GM19395 (cell line): ENCODE measurements at regions not wholly inside any gene's neighbourhood (a gene's known extent, or its start where the extent isn't known, plus 50 kb on each side); places are given as distances from the start of the nearest gene placed in this dataset.

Experiments
- ATAC-seq: cut with Tn5 transposase; IDR thresholded peaks from one replicate; pipeline ENCODE4 v1.9.1; 2021; ENCODE audit warnings: mild to moderate bottlenecking, moderate library complexity; ENCODE audit not compliant: unreplicated experiment

DNA sequence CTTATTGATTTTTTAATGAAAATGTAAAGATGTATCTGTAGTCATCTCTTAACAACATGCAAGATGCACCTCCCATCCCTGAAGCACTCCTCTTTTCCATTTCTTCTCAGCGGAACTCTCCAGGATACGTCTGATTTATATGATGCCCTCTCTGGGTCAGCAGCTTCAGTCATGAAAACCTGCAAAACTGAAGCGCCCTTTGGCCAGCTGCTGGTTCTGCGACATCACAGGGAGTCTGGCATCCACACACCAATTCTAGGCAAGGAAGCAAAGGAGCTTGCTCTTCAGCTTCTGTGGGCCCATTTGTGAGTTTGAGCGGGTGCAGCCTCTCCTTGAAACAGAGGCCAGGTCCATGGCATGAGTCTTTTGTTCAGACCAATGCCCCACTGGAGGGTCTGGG lies 1253.3 kb downstream of the TBC1D22A start:
- no peak for ATAC-seq

DNA sequence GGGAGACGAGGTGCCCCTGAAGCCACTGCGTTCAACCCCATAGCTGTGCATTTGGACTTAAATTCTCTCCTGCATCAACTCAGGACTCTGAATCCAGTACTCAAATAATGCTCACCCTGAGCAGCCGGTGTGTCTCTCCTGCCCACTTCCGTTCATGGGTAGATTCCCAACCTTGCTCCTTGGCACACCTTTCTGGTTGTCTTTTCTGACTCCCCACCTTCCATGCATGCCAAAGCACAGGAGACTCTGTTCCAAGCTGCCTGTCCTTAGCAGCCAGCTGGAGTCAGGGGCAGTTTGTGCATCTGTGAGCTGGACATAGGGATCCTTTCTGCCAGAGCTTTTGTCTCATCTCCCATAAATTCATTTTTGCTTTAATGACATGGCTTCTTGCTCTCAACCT lies 1242.5 kb downstream of the TBC1D22A start:
- ATAC-seq = no peak

DNA sequence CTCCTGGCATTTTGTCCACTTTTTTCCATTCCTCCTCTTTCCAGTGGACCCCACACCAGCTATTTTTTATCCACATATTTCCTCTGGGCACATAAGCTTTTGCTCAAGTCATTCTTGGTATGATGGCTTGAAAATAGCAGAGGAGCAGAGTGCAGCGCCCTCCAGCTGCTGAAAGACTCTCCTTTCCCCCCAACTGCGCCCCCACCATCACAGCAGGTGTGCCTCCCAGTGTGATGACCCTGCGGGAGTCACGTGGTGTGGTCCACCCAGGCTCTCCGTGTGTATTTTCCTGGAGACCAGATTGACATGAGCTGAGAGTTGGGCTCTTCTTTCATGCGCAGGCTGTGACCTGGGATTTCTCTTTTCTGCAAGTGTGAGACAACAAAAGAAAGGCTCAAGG lies 1241.6 kb downstream of the TBC1D22A start:
- no peak for ATAC-seq

DNA sequence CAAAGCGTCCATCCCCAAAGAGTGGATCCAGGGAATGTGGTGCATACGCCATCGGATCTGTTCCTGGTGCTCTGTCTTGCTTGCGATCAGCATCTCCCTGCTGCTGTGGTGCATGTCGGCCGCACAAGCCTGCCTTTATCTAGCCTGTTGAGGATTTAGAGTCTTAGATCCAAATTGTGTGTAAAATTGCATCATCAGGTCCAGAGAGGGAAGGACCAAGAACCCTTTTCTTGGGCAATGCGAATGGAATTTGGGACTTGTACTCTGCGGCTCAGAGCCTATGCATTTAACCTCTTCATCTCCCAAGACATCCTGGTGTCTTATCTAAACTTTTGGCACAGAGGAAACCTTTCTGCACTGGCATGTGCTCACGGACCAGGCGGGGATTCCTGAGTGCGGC lies 1238.7 kb downstream of the TBC1D22A start:
- ATAC-seq = no peak

DNA sequence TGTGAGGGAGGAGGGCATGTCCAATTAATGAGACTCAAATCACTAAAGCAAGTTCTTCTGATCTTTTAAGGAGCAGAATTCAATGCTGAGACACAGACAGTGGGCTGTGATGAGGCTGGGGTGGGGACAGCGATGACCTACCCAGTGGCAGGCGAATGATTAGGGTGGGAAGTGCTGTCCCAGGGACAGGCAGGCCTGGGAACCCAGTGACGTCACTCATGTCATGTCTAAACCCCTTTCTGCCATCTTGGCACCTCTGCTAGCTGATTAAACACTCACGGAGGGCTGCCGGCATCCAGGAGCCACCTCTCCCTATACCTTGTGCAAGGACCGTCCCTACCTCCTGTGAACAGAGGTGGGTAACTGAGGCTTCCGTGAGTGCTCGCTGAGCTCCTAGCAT lies 1235.2 kb downstream of the TBC1D22A start:
- ATAC-seq = no peak

DNA sequence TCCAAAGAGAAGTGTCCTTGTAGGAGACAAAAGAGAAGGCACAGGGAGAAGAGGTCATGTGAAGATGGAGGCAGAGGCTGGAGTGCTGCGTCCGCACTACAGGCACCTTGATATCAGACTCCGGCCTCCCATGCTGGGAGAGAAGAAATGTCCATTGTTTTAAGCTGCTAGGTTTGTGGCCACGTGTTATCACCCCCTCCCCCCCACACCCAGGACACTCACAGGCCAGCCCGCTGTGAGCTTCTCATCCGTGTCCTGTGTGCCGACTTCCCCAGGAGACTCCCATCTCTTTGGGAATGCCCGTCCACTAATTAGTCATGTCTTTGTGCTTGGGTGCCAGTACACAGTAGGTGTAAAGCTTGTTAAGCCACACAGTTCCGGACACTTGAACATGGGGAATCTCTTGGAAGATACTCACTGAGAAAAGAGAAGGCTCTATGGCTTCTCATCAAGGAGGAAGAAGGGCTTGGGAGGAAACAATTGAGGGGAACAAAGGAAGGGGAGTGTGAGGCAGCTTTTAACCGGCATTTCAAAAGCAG lies 1234.7 kb downstream of the TBC1D22A start:
- no peak for ATAC-seq

DNA sequence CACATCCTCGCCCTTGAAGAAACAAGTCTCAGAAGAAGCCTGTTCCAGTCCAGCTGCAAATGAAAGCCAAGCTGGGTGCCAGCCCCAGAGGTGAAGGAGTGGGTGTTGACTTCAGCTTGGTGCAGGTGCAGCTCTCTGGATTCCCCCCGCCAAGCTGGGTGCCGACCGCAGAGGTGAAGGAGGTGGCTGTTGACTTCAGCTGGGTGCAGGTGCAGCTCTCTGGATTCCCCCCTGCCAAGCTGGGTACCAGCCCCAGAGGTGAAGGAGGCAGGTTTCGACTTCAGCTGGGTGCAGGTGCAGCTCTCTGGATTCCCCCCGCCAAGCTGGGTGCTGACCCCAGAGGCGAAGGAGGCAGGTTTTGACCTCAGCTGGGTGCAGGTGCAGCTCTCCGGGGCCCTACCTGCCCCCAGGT lies 1234.0 kb downstream of the TBC1D22A start:
- no peak for ATAC-seq

DNA sequence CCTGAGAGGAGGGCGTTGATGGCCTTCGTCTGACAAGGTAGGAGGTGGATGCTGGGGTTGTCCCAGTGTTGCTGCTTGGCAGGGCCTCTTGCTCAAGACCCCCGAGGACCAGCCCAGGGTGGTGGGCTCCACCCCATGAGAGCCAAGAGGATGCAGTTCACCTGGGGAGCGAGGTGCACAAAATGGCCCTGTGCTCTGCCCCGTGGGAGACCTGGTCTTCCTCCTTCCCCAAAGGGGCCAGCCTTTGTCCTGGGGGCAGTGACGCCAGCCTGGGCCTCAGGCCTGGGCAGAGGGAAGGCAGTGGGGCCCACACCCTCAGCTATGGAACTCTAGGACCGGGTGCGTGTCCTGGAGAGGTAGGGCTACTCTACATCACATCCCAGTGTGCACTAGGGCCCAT lies 1233.3 kb downstream of the TBC1D22A start:
- no peak for ATAC-seq

DNA sequence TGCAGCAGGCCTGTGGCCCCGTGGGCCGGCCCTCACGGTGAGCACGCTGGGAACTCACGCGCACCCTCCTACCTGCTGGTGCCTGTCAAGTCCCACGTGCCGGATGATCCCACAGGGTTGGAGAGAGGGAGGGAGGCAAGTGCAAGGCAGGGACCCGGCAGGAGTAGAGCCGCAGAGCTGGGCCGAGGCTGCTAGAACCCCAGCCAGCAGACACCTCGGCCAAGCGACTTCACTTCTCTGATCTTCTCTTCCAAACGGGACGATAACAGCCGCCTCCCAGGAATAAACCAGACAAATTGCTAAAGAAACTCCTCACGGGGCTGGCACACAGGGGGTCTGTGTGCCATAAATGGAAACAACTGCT lies 1232.8 kb downstream of the TBC1D22A start:
- ATAC-seq = no peak

DNA sequence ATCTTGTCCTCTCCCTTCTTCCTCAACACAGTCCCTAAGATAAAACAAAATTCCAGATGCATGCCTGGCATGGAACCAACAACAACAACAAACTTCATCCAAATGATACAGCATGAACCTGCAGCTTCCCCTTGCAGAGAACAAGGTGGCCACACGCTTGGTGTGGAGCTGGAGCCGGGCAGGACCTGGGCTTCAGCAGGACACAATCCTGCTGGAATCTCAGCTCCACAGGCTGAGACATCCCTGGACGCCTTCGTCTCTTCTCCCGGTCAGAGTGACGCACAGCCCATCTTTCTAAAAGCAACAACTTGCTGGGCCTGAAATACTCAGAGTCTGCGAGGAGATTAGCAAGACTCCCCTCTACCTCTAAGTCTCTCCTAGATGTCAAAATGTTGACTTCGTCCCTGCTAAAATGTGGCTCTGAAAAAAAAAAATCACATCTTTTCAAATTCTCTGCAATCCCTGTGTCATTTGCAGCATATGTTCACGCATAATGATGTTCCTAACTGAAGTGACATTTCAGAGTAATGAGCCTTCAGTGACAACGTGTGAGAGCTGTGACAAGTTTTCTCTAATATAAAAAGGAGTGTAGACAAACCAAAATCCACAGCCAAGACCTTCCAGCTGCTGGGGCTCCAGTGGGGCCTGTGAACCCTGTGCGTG lies 1232.3 kb downstream of the TBC1D22A start:
- no peak for ATAC-seq

DNA sequence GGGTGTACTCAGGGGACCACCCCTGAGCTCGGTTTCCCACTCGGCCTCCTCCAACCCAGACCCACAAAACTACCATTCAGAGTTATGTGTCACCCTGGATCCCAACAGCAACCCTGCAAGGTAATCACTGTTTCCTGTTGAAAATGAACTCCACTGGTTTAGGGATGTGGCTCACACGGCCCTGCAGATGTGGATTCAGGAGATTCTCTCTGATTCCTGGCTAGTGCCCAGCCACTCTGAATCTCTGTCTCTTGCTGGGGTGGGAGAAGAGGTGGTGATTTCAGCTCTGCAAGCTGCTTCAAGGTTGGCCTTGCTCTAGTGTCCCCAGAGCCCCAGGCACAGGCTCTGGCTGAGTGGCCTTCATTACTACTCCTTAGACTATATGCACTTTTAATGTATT lies 1231.6 kb downstream of the TBC1D22A start:
- no peak for ATAC-seq

DNA sequence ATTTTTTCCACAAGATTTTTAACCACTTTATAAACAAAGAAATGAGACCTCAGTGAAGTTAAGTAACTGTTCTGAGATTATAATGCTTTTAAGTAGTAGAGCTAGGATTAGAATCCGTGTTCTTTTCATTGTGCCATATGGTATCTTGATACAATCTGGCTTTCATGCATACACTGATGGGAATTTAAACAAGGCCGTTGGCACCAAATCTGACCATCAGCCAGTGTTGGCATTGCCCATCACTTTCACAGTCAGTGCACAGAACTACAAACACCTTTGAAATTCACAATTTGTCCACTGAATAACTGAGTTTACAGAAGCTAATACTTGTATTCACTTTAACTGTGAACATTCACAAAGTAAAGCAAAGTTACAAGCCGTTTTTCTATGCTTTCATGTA lies 1228.0 kb downstream of the TBC1D22A start:
- no peak for ATAC-seq

DNA sequence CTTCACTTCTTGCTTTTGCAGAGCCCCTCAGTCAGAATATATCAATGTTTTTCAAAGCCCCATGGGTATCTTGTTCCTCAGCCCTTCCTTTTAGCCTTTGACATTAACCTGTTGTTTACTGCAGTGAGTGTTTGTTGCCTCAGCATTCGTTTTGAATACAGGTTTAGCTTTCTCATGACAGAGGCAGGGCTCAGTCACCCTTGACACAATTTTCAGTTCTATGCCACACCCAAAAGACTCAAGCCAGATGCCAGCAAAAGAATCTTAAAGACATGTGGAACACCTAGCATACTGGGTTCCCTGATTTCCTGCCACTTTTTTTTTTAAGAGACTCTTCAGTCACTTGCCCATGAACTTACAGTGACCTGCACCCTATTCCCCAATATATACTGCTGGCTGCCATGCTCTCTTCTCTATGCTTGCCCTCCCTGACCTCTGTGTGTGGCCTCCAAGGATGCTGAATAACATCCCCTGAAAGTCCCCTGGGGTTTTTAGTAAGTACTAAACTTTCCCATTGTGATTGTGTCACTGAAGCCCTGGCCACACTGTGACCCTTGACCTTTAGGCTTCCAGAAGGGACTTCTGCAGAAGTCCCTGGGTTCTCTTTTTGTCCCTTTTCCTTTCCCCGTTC lies 1225.5 kb downstream of the TBC1D22A start:
- ATAC-seq = no peak

DNA sequence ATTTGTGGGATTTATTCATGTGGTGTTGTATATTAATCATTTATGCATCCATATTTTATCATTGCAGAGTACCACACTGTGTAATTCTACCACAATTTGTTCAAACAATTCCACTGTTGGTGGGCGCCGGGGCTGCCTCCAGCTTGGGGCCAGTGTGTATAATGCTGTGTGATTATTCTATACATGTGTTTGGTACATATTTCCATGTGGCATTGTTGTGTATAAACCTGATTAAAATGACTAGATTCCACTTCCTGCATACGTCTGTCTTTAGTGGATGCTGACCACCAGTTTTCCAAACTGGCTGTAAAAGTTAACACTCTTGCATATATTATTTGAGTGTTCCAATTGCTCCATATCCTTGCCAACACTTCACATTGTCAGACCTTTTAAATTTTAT lies 1213.8 kb downstream of the TBC1D22A start:
- no peak for ATAC-seq

DNA sequence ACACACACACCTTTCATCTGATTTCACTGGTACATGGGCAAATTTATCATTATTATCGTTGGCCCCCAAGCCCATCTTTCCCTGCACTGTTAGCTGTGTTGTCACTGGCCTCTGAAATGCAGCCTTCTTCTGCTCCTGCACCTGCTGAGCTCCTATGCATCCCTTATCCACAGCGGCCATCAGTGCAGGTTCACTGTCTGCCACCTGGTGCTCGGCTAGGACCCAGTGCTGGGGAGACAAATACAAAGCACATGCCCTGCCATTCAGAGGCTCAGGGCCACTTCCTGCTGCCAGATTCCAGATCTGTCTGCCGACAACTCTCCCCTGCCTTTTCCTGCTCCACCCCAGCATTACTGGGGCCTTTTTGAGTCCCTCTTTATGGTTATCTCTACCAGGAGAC lies 1205.4 kb downstream of the TBC1D22A start:
- ATAC-seq = no peak

DNA sequence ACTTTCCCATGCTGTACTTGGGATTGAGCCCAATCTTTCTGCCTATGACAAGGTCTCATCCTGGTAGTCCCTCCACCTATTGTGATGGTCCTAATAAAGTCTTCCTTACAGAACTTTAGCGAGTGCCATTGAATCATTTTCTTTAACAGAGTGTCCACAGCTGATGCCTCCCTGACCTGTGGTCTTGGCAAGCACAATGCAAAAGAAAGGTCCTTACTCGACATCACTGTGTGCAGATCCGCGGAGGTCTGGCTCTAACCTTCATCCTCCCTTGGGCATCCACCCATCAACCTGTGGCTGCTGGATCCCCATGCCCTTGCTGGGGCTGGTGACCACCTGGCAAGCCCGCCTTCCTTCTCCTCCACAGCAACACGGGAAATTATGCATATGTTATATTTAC lies 1203.9 kb downstream of the TBC1D22A start:
- no peak for ATAC-seq

DNA sequence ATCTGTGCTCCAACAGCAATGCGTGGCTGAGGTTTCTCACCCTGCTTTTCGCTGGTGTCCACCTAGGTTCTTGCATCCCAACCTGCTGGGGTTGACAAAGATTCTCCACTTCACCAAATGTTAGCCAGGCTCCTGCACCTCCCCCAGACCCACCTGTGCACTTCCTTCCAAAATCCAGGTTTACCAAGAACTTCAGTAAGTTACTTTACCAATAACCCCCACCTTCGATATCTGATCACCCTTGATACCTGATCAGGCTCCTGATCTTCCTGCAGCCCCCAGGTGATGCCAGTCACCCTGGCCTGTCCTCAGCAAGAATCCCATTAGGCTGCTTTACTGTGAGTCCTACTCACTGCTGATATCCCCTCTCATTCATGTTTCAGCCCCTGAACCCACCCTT lies 1203.4 kb downstream of the TBC1D22A start:
- no peak for ATAC-seq

DNA sequence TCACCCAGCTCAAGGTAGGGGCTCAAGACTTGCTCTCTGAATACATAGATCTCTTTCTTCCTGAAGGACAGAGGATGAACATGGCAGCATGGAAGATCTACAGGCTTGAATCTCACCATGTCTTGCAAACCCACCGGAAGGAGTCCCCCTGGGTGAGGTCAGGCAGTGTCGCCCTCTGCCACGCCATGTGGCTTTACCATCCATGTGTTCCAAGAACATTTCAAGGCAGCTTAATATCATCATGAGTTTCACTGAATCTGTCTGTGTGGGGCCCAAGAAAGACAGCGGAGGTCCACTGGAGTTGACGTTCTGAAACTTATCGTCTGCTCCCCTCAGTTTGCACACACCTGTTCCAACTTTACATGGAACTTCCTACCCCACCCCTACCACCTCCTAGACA lies 1202.6 kb downstream of the TBC1D22A start:
- ATAC-seq = no peak

DNA sequence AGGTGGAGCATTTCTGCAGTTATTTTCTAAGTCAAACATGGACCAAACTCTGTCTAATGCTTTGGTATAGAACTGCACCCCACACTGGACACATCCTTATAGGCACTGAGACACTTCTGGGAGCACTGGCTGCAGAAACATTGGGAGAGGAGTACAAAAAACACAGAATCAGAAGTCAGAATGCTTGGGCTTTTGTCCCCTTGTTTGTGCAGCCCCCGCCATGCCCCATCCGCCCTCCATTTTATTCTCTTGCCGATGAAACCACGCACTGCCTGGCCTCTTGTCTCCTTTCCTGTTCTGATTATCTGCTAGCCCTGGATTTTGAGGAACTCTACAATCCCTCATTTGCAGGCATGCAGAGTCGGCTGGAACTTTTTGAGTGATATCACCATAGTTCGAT lies 1201.2 kb downstream of the TBC1D22A start:
- ATAC-seq = no peak

DNA sequence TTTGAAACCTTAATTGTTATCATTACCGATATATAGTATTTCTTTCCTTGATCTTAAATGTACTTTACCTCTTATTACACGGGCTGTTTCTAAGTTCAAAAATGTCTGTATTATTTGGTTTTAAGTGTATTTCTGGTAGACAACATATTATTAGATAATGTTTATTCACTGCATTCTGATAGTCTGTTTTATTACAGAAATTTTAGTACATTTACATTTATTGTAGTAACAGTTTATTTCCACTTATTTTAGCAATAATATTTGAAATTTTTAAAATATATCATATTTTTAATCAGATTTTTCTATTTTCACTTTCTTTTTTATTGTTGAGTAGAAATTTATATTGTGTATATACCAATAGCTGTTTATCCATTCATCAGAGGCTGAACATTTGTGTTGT lies 1195.2 kb downstream of the TBC1D22A start:
- ATAC-seq = no peak

DNA sequence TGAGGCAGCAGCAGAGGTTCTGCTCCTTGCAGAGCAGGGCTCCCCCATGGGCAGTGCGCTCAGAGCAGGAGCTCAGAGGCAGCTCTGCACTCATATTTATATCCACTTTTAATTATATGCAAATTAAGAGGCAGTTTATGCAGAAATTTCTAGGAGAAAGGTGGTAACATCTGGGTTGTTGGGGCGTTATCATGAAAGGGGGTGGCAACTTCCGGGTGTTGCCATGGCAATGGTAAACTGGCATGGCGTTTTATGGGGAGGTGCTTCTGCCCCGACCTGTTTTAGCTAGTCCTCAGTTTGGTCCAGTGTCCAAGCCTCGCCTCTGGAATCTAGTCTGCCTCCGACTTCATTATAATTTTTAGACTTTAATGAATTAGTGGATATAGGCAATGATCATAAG lies 1191.7 kb downstream of the TBC1D22A start:
- no peak for ATAC-seq

DNA sequence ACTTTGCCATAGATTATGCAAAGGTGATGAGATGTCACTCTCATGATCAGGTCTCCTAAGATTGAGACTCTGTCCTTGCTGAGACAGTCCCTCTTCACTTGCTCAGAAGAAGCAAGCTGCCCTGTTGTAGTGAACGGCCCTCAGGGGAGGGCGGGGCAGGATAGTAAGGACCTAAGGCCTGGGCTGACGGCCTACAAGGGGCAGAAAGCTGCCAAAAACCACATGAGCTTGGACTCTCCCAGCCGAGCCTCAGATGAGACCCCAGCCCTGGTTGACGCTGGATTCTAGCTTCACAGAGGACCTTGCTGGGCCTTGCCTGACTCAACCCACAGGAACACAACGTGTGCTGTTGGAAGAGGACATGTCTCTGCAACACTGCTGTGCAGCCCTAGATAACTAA lies 1182.5 kb downstream of the TBC1D22A start:
- no peak for ATAC-seq
